ENCODE measurements at regions not wholly inside any gene's neighbourhood (a gene's known extent, or its start where the extent isn't known, plus 50 kb on each side); places are given as distances from the start of the nearest gene placed in this dataset.

DNA sequence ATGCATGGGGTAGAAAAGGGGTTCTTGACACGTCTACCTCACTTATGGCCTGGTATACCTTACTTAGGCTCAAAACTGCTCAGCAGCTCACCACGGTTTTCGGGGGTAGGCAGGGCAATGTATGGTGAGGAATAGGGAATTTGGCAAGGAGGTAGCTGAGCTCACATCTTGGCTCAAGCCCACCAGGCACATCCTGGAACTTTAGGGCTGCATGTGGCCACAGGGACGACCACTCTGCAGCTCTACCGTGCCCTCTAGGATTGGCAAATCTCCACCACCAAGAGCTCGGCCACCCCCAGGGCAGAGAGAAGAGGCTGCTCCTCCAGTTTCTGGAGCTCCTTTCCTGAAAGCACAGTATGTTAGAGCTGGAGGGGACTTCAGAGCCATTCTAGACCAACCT is 69.7 kb downstream of the MRPL46 start:
- no peak for TF ChIP-seq MXI1 (conservative IDR thresholded peaks at IDR 0.05; ENCODE audit: poor library complexity, severe bottlenecking)
- TF ChIP-seq POLR2AphosphoS5 (IDR thresholded peaks at IDR 0.05): no peak
- TF ChIP-seq SMC3 (conservative IDR thresholded peaks at IDR 0.05; ENCODE audit: poor library complexity): no peak
- no peak for TF ChIP-seq EZH2 (IDR thresholded peaks at IDR 0.05; ENCODE audit: borderline replicate concordance, insufficient read depth, low read length, poor library complexity, severe bottlenecking)
- TF ChIP-seq RAD21 (conservative IDR thresholded peaks at IDR 0.05): no peak
- TF ChIP-seq, protein P1, sequence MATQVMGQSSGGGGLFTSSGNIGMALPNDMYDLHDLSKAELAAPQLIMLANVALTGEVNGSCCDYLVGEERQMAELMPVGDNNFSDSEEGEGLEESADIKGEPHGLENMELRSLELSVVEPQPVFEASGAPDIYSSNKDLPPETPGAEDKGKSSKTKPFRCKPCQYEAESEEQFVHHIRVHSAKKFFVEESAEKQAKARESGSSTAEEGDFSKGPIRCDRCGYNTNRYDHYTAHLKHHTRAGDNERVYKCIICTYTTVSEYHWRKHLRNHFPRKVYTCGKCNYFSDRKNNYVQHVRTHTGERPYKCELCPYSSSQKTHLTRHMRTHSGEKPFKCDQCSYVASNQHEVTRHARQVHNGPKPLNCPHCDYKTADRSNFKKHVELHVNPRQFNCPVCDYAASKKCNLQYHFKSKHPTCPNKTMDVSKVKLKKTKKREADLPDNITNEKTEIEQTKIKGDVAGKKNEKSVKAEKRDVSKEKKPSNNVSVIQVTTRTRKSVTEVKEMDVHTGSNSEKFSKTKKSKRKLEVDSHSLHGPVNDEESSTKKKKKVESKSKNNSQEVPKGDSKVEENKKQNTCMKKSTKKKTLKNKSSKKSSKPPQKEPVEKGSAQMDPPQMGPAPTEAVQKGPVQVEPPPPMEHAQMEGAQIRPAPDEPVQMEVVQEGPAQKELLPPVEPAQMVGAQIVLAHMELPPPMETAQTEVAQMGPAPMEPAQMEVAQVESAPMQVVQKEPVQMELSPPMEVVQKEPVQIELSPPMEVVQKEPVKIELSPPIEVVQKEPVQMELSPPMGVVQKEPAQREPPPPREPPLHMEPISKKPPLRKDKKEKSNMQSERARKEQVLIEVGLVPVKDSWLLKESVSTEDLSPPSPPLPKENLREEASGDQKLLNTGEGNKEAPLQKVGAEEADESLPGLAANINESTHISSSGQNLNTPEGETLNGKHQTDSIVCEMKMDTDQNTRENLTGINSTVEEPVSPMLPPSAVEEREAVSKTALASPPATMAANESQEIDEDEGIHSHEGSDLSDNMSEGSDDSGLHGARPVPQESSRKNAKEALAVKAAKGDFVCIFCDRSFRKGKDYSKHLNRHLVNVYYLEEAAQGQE (IDR thresholded peaks at IDR 0.05; ENCODE audit: borderline replicate concordance): no peak
- TF ChIP-seq, protein P2, sequence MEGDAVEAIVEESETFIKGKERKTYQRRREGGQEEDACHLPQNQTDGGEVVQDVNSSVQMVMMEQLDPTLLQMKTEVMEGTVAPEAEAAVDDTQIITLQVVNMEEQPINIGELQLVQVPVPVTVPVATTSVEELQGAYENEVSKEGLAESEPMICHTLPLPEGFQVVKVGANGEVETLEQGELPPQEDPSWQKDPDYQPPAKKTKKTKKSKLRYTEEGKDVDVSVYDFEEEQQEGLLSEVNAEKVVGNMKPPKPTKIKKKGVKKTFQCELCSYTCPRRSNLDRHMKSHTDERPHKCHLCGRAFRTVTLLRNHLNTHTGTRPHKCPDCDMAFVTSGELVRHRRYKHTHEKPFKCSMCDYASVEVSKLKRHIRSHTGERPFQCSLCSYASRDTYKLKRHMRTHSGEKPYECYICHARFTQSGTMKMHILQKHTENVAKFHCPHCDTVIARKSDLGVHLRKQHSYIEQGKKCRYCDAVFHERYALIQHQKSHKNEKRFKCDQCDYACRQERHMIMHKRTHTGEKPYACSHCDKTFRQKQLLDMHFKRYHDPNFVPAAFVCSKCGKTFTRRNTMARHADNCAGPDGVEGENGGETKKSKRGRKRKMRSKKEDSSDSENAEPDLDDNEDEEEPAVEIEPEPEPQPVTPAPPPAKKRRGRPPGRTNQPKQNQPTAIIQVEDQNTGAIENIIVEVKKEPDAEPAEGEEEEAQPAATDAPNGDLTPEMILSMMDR (IDR thresholded peaks at IDR 0.05; ENCODE audit: poor library complexity, severe bottlenecking): no peak
- TF ChIP-seq TAF1 (IDR thresholded peaks at IDR 0.05; ENCODE audit: low read depth): no peak
- no peak for TF ChIP-seq EP300 (conservative IDR thresholded peaks at IDR 0.05; ENCODE audit: poor library complexity, severe bottlenecking)
- no peaks in the 10 kb centered on the region for H3K27me3 ChIP-seq (ENCODE audit: insufficient read depth, low read depth, low read length)
- no peaks in the 10 kb centered on the region for H3K9me3 ChIP-seq (ENCODE audit: low read length)
- no peak overlapping the region for H3K9ac ChIP-seq (ENCODE audit: low read length)
- no peak overlapping the region for H3K27ac ChIP-seq (ENCODE audit: low read length)
- no peaks in the 10 kb centered on the region for H3F3A ChIP-seq (ENCODE audit: insufficient read depth, low read length, poor library complexity, severe bottlenecking)
- no peaks in the 10 kb centered on the region for H3K9me2 ChIP-seq (ENCODE audit: insufficient read depth, low read length)
- no peaks in the 10 kb centered on the region for H4K20me1 ChIP-seq (ENCODE audit: insufficient read depth)
- H3K4me2 ChIP-seq (ENCODE audit: low read length): no peak overlapping the region
- H3K36me3 ChIP-seq (ENCODE audit: insufficient read depth, low read length): no peaks in the 10 kb centered on the region
- no peak overlapping the region for H3K4me3 ChIP-seq (ENCODE audit: low read length)
- H3K79me2 ChIP-seq (replicated peaks; ENCODE audit: insufficient read depth, low read length): no peaks in the 10 kb centered on the region
- no peak overlapping the region for H2AFZ ChIP-seq (ENCODE audit: low read depth, low read length)

DNA sequence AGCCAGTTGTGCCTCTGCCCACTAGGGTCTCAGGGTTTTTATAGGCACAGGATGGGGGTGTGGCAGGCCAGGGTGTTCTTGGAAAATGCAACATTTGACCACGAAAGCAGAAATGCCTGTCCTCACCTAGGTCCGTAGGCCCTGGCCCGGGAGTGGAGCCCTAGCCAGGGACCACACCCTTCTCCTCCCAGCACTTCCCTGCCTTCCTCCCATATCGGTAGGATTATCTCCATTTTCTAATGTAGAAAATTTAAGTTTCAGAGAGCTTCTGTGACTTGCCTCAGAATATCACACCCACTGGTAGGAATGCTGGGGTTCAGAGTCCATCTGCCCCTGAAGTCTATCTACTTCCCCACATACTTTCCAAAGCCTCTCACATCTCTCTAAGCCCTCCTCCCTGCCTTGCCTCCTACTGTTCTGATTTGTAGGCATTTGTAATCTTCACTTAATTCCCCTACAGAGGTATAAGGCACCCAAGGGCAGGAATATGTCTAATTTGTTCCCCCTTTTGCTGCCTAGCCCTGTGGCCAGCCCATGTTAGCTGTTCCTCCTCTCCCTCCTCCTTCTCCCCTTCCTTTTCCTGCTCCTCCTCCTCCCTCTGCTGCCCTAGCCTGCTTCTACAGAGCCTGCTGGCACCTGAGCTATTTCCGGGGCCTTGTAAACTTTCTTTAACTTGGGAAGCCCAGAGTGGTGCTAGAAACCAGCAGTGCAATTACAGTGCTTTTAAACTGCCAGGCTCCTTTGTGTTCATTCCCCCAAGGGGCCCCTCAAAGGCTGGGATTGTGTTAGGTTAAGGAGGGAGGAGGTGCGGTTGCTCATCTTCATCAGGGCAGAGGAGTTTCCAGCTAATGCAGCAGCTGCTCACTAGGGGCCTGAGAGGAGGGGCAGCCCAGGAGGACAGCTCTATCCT is 71.1 kb downstream of the MRPL46 start:
- no peak overlapping the region for H3K27ac ChIP-seq (ENCODE audit: low read length)
- TF ChIP-seq TAF1 (IDR thresholded peaks at IDR 0.05; ENCODE audit: low read depth) (no peak), EZH2 (IDR thresholded peaks at IDR 0.05; ENCODE audit: borderline replicate concordance, insufficient read depth, low read length, poor library complexity, severe bottlenecking) (no peak), EP300 (conservative IDR thresholded peaks at IDR 0.05; ENCODE audit: poor library complexity, severe bottlenecking) (no peak), POLR2AphosphoS5 (IDR thresholded peaks at IDR 0.05) (no peak), RAD21 (conservative IDR thresholded peaks at IDR 0.05) (no peak), MXI1 (conservative IDR thresholded peaks at IDR 0.05; ENCODE audit: poor library complexity, severe bottlenecking) (no peak), SMC3 (conservative IDR thresholded peaks at IDR 0.05; ENCODE audit: poor library complexity) (no peak)
- TF ChIP-seq, protein P2 (IDR thresholded peaks at IDR 0.05; ENCODE audit: poor library complexity, severe bottlenecking): no peak
- TF ChIP-seq, protein P1 (IDR thresholded peaks at IDR 0.05; ENCODE audit: borderline replicate concordance): no peak
- H4K20me1 ChIP-seq (ENCODE audit: insufficient read depth): no peaks in the 10 kb centered on the region
- H3K9ac ChIP-seq (ENCODE audit: low read length): no peak overlapping the region
- no peaks in the 10 kb centered on the region for H3K36me3 ChIP-seq (ENCODE audit: insufficient read depth, low read length)
- no peaks in the 10 kb centered on the region for H3K27me3 ChIP-seq (ENCODE audit: insufficient read depth, low read depth, low read length)
- H3K4me2 ChIP-seq (ENCODE audit: low read length): no peak overlapping the region
- H3F3A ChIP-seq (ENCODE audit: insufficient read depth, low read length, poor library complexity, severe bottlenecking): no peaks in the 10 kb centered on the region
- no peaks in the 10 kb centered on the region for H3K9me2 ChIP-seq (ENCODE audit: insufficient read depth, low read length)
- no peak overlapping the region for H2AFZ ChIP-seq (ENCODE audit: low read depth, low read length)
- H3K9me3 ChIP-seq (ENCODE audit: low read length): no peaks in the 10 kb centered on the region
- H3K79me2 ChIP-seq (replicated peaks; ENCODE audit: insufficient read depth, low read length): no peaks in the 10 kb centered on the region
- no peak overlapping the region for H3K4me3 ChIP-seq (ENCODE audit: low read length)
